ENCODE measurements at regions not wholly inside any gene's neighbourhood (a gene's known extent, or its start where the extent isn't known, plus 50 kb on each side); places are given as distances from the start of the nearest gene placed in this dataset.

DNA sequence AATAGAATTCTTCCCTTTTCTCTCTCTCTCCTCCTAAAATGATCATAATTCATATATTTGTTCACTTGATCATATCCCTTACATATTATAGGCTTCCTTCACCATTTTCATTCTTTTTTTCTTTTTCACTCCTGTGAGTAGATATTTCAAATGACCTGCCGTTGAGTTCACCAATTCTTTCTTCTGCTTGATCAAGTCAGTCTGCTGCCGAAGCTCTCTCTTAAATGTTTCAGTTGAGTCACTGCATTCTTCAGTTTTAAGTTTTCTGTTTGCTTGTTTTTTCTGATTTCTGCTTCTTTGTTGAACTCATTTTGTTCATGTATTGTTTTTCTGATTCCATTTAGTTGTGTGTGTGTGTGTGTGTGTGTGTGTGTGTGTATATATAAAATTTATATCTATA, 354.3 kb downstream of the GPAT3 start:
- ATAC-seq (ENCODE audit: insufficient read depth, low FRiP score) (no peak), DNase-seq (no peak)
- H3K4me3 ChIP-seq: no peak overlapping the region
- H3K4me1 ChIP-seq (ENCODE audit: control insufficient read depth in 5 of 5, insufficient read depth in 5 of 5, low read length in 5 of 5): no peaks in the 10 kb centered on the region
- no peak overlapping the region for H3K27ac ChIP-seq (ENCODE audit: low read depth in 1 of 2, low read length in 1 of 2)
- H3K9me3 ChIP-seq (ENCODE audit: control insufficient read depth in 4 of 4, insufficient read depth in 3 of 4, low read length in 3 of 4): no peaks in the 10 kb centered on the region
- H3K27me3 ChIP-seq (ENCODE audit: control insufficient read depth in 3 of 3, insufficient read depth in 3 of 3, low read length in 2 of 3): no peaks in the 10 kb centered on the region
- H3K36me3 ChIP-seq (ENCODE audit: control insufficient read depth in 4 of 4, insufficient read depth in 4 of 4, low read length in 4 of 4): no peaks in the 10 kb centered on the region
- WGBS, 2 donors: 90 to 93% methylated on average over 2 of the region's 2 CpGs
- H3K9ac ChIP-seq (ENCODE audit: insufficient read depth in 1 of 2, low read length in 2 of 2): no peak overlapping the region
- TF ChIP-seq, protein P1, sequence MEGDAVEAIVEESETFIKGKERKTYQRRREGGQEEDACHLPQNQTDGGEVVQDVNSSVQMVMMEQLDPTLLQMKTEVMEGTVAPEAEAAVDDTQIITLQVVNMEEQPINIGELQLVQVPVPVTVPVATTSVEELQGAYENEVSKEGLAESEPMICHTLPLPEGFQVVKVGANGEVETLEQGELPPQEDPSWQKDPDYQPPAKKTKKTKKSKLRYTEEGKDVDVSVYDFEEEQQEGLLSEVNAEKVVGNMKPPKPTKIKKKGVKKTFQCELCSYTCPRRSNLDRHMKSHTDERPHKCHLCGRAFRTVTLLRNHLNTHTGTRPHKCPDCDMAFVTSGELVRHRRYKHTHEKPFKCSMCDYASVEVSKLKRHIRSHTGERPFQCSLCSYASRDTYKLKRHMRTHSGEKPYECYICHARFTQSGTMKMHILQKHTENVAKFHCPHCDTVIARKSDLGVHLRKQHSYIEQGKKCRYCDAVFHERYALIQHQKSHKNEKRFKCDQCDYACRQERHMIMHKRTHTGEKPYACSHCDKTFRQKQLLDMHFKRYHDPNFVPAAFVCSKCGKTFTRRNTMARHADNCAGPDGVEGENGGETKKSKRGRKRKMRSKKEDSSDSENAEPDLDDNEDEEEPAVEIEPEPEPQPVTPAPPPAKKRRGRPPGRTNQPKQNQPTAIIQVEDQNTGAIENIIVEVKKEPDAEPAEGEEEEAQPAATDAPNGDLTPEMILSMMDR (IDR thresholded peaks at IDR 0.05; ENCODE audit: control extremely low read depth, extremely low read depth): no peak

DNA sequence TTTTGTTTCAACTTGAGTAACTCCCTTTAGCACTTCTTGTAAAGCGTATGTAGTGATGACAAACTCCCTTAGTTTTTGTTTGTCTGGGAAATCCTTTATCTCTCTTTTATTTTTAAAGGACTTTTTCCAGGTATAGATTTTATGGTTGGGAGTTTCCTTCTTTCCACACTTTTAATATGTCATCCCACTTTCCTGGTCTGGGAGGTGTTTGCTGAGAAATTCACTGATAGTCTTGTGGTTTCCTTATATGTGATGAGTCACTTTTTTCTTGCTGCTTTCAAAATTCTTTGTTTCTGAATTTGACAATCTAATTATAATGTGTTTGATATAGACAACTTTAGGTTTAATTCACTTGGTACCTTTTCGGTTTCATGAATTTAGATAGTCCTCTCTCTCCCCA, 353.9 kb downstream of the GPAT3 start:
- Histone ChIP-seq H3K9ac (ENCODE audit: insufficient read depth in 1 of 2, low read length in 2 of 2) (no peak overlapping the region), H3K4me3 (no peak overlapping the region), H3K9me3 (ENCODE audit: control insufficient read depth in 4 of 4, insufficient read depth in 3 of 4, low read length in 3 of 4) (no peaks in the 10 kb centered on the region), H3K4me1 (ENCODE audit: control insufficient read depth in 5 of 5, insufficient read depth in 5 of 5, low read length in 5 of 5) (no peaks in the 10 kb centered on the region), H3K27ac (ENCODE audit: low read depth in 1 of 2, low read length in 1 of 2) (no peak overlapping the region), H3K36me3 (ENCODE audit: control insufficient read depth in 4 of 4, insufficient read depth in 4 of 4, low read length in 4 of 4) (no peaks in the 10 kb centered on the region), H3K27me3 (ENCODE audit: control insufficient read depth in 3 of 3, insufficient read depth in 3 of 3, low read length in 2 of 3) (no peaks in the 10 kb centered on the region)
- TF ChIP-seq, protein P1 (IDR thresholded peaks at IDR 0.05; ENCODE audit: control extremely low read depth, extremely low read depth): no peak
- ATAC-seq (ENCODE audit: insufficient read depth, low FRiP score) (no peak), DNase-seq (no peak)
- WGBS, 2 donors: 82 to 92% methylated on average over 2 of the region's 2 CpGs

DNA sequence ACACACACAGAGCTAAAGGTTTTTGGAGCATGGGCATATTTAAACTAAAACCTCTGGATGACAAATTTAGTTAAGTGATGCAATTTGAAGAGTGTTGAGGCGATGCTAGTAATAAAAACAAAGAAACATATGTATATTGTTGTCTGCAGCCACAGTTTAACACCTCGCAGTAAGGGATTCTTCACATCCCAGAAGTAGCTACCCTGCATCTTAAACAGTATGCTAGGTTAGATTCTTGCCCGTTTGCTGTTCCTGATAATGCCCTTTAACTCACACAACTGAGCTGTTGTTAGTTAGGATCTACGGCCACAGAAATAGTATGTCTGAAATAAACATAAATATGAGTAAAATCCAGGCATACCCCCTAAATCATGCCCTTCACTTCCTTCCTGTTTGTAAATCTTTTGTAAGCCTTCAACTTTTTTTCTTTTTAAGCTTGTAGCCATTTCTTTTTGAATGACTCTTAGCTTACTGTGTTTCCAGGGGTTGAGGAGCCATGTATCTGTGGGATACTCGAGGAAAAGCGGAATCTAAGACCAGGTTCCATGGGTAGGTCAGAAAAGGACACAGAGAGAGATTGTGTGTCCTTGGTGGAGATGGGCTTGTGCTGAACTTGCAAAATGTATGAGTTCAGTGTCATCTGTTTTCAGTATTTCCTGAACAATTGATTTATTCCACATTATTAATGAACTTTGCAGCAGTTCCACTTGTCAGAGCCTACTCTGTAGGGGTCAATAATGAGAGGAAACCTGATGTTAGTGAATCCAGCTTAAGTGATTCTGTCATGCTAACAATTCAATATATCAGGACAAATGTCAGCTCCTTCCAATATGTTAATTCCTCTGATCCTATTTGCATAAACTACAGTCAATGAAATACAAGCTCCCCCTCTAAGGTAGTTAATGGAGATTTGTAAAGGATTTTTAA, 349.6 kb downstream of the GPAT3 start:
- no peaks in the 10 kb centered on the region for H3K9me3 ChIP-seq (ENCODE audit: control insufficient read depth in 4 of 4, insufficient read depth in 3 of 4, low read length in 3 of 4)
- no peaks in the 10 kb centered on the region for H3K36me3 ChIP-seq (ENCODE audit: control insufficient read depth in 4 of 4, insufficient read depth in 4 of 4, low read length in 4 of 4)
- TF ChIP-seq, protein P1 (IDR thresholded peaks at IDR 0.05; ENCODE audit: control extremely low read depth, extremely low read depth): no peak
- no peak overlapping the region for H3K27ac ChIP-seq (ENCODE audit: low read depth in 1 of 2, low read length in 1 of 2)
- H3K27me3 ChIP-seq (ENCODE audit: control insufficient read depth in 3 of 3, insufficient read depth in 3 of 3, low read length in 2 of 3): no peaks in the 10 kb centered on the region
- DNase-seq (no peak), ATAC-seq (ENCODE audit: insufficient read depth, low FRiP score) (no peak)
- 73 to 81% methylated on average over 6 of the region's 6 CpGs for WGBS, 2 donors
- no peak overlapping the region for H3K4me3 ChIP-seq
- no peak overlapping the region for H3K9ac ChIP-seq (ENCODE audit: insufficient read depth in 1 of 2, low read length in 2 of 2)
- H3K4me1 ChIP-seq (ENCODE audit: control insufficient read depth in 5 of 5, insufficient read depth in 5 of 5, low read length in 5 of 5): no peaks in the 10 kb centered on the region

All from lung (tissue), 11 donors.